Ovary (tissue), 3 donors: ENCODE measurements at regions not wholly inside any gene's neighbourhood (a gene's known extent, or its start where the extent isn't known, plus 50 kb on each side); places are given as distances from the start of the nearest gene placed in this dataset.

ENCODE experiments used
- EP300 ChIP-seq: sonication (generic); formaldehyde crosslinking; IDR thresholded peaks from one replicate; pipeline ENCODE4 v1.6.1; 2017; ENCODE audit warnings: antibody characterized with exemption
- POLR2A ChIP-seq: fragments of 450-650 bp; IDR thresholded peaks from one replicate; pipeline ENCODE4 v1.6.1; 2017; ENCODE audit warnings: antibody characterized with exemption, mild to moderate bottlenecking, moderate library complexity
- TF ChIP-seq, protein P1 (sequence below), 3 donors: fragments of 450-650 bp in 2 of 3; fragments of 200-600 bp in 1 of 3; IDR thresholded peaks; one replicate each; pipeline versions ENCODE4 v1.5.1 to v1.8.0; 2016 to 2022; ENCODE audit warnings: antibody characterized with exemption in 3 of 3, mild to moderate bottlenecking in 1 of 3
- donor health status: DM: no; HTN: no; CAD: no.

DNA sequence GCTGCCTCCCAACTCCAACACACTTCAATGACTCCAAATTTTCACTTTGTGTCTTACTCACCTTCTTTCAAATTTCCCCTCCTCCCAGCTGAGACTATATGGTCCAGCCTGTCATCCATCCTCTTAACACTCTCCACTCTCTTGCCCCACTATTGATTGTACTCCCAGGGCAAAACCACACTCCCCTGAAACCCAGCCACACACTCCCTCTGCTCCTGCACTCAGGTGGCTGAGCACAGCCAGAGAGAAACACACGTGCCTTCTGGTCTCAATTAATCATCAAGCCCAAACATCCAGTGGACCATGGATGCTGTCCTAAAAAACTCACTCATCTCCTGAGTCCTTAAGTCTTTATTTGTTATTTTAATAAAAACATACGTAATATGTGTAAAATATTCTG, 1026.4 kb downstream of the KCNJ18 start:
- TF ChIP-seq, protein P1, sequence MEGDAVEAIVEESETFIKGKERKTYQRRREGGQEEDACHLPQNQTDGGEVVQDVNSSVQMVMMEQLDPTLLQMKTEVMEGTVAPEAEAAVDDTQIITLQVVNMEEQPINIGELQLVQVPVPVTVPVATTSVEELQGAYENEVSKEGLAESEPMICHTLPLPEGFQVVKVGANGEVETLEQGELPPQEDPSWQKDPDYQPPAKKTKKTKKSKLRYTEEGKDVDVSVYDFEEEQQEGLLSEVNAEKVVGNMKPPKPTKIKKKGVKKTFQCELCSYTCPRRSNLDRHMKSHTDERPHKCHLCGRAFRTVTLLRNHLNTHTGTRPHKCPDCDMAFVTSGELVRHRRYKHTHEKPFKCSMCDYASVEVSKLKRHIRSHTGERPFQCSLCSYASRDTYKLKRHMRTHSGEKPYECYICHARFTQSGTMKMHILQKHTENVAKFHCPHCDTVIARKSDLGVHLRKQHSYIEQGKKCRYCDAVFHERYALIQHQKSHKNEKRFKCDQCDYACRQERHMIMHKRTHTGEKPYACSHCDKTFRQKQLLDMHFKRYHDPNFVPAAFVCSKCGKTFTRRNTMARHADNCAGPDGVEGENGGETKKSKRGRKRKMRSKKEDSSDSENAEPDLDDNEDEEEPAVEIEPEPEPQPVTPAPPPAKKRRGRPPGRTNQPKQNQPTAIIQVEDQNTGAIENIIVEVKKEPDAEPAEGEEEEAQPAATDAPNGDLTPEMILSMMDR (IDR thresholded peaks at IDR 0.05), result no peak
- no peak for TF ChIP-seq POLR2A
- no peak for TF ChIP-seq EP300
